ENCODE measurements at regions not wholly inside any gene's neighbourhood (a gene's known extent, or its start where the extent isn't known, plus 50 kb on each side); places are given as distances from the start of the nearest gene placed in this dataset.

DNA sequence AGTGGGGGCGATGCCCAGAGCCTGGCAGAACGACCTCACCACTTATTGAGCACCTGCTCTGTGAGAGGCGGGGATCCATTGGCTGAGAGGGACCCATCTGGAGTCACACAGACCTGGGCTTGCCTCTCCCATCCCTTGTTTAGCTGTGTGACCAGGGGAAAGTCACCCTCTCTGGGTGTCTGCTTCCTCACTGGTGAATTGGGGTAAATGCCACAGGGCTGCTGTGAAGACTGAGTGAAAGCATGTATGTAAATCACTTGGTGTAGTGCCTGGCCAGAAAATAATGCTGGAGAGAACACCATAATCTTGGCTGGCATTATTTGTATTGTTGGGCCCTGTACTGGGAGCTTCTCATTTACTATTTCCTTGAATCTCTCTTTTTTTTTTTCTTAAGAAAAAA is 83.4 kb upstream of the PRL start:
- TF ChIP-seq EZH2phosphoT487 (IDR thresholded peaks at IDR 0.05; ENCODE audit: unreplicated experiment) (no peak), EZH2 (IDR thresholded peaks at IDR 0.05; ENCODE audit: low read depth, unreplicated experiment) (no peak), STAT1 (IDR thresholded peaks at IDR 0.05; ENCODE audit: unreplicated experiment) (no peak)
- TF ChIP-seq, protein P1, sequence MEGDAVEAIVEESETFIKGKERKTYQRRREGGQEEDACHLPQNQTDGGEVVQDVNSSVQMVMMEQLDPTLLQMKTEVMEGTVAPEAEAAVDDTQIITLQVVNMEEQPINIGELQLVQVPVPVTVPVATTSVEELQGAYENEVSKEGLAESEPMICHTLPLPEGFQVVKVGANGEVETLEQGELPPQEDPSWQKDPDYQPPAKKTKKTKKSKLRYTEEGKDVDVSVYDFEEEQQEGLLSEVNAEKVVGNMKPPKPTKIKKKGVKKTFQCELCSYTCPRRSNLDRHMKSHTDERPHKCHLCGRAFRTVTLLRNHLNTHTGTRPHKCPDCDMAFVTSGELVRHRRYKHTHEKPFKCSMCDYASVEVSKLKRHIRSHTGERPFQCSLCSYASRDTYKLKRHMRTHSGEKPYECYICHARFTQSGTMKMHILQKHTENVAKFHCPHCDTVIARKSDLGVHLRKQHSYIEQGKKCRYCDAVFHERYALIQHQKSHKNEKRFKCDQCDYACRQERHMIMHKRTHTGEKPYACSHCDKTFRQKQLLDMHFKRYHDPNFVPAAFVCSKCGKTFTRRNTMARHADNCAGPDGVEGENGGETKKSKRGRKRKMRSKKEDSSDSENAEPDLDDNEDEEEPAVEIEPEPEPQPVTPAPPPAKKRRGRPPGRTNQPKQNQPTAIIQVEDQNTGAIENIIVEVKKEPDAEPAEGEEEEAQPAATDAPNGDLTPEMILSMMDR (conservative IDR thresholded peaks at IDR 0.05; ENCODE audit: low read depth in 2 of 2) = no peak

Data from GM23338 (cell line).